ENCODE measurements at regions not wholly inside any gene's neighbourhood (a gene's known extent, or its start where the extent isn't known, plus 50 kb on each side); places are given as distances from the start of the nearest gene placed in this dataset.

DNA sequence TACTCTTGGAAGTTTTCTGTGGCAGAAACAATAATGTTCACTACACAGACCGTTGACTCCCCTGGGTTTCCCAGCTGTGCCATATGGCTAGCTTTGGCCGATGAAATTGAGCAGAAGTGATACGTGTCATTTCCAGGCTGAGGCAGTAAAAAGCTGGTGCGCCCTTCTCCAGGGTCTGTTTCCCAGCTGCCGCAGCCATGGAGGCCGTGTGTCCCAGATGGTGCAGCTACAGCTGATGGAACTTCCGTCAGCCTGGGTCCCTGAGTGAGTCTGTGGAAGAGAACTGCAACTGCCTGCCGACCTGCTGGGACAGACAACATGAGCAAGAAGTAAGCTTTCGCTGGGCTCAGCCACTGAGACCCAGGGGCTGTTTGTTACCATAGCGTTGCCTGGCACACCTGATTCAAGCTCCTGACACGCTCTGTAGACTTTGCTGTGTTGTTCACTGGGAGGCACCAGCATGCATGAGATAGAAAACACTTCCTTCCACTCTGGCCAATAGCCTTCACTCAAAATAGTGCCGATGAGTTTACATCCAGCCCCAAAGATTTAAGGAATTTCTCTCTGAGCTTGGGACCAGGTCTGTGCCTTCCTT, 116.3 kb upstream of the SLC25A33 start:
- TF ChIP-seq TAF1 (IDR thresholded peaks at IDR 0.05; ENCODE audit: borderline replicate concordance, insufficient read depth, low read length): no peak
- TF ChIP-seq POLR2AphosphoS5 (IDR thresholded peaks at IDR 0.05; ENCODE audit: low read depth, low read length): no peak
